H1 (cell line): ENCODE measurements at regions not wholly inside any gene's neighbourhood (a gene's known extent, or its start where the extent isn't known, plus 50 kb on each side); places are given as distances from the start of the nearest gene placed in this dataset.

ENCODE experiments used
- CTCF ChIA-PET: fragments of 300-600 bp; sonication (Branson Sonifier 250); formaldehyde crosslinking; loops from one replicate; lab custom pipeline; 2021; ENCODE audit not compliant: partially characterized antibody; lab: Charles Lee
- POLR2A ChIA-PET: fragments of 300-600 bp; sonication (Branson Sonifier 250); formaldehyde crosslinking; loops from one replicate; lab custom pipeline; 2021; ENCODE audit warnings: inconsistent platforms; ENCODE audit not compliant: partially characterized antibody; lab: Charles Lee
- DNase-seq, 2 experiments: peaks; one replicate each; pipeline versions ENCODE4 v3.0.0 to v3.0.0-alpha.2; 2010 to 2022; ENCODE audit warnings: low spot score in 2 of 2, low read depth in 1 of 2, mixed read lengths in 1 of 2
- FAIRE-seq: peaks from 2 replicates; lab custom pipeline; 2011; peaks lifted over from hg19 to GRCh38; lab: Jason Lieb, UNC
- H2AFZ ChIP-seq: 2 replicates; pipeline ENCODE4 v1.8.1; 2012; ENCODE audit warnings: low read length, inconsistent platforms
- H2AK5ac ChIP-seq: 2 replicates; pipeline ENCODE4 v1.6.1; 2013; ENCODE audit warnings: low read depth, low read length
- H2BK120ac ChIP-seq: replicated peaks from 2 replicates; pipeline ENCODE3; 2013; ENCODE audit warnings: low read depth, low read length, inconsistent platforms
- H2BK12ac ChIP-seq: 2 replicates; pipeline ENCODE4 v1.6.1; 2013; ENCODE audit warnings: low read depth, low read length
- H2BK15ac ChIP-seq: 2 replicates; pipeline ENCODE4 v1.6.1; 2013; ENCODE audit warnings: low read length
- H2BK20ac ChIP-seq: 2 replicates; pipeline ENCODE4 v1.6.1; 2013; ENCODE audit warnings: low read length
- H2BK5ac ChIP-seq: 2 replicates; pipeline ENCODE4 v1.6.1; 2013; ENCODE audit warnings: low read depth, low read length
- H3K14ac ChIP-seq: 2 replicates; pipeline ENCODE4 v1.6.1; 2013; ENCODE audit warnings: inconsistent platforms; ENCODE audit not compliant: insufficient read length
- H3K18ac ChIP-seq: 2 replicates; pipeline ENCODE4 v1.6.1; 2013; ENCODE audit warnings: low read length; ENCODE audit errors: extremely low read depth
- H3K23ac ChIP-seq: 2 replicates; pipeline ENCODE4 v1.6.1; 2013; ENCODE audit warnings: inconsistent platforms; ENCODE audit not compliant: insufficient read length
- H3K23me2 ChIP-seq: 2 replicates; pipeline ENCODE4 v1.6.1; 2013; ENCODE audit warnings: low read depth, low read length
- H3K27ac ChIP-seq: 2 replicates; pipeline ENCODE4 v1.6.1; 2011; ENCODE audit warnings: low read depth, low read length, inconsistent platforms
- H3K27me3 ChIP-seq, 4 experiments: replicated peaks in 1 of 4; 1 replicate in 1 of 4; 2 replicates in 3 of 4; pipeline versions ENCODE4 v1.6.1 to v1.8.1; 2011 to 2013; ENCODE audit warnings: low read length in 3 of 4, mild to moderate bottlenecking in 3 of 4, inconsistent platforms in 2 of 4, mixed read lengths in 2 of 4, moderate library complexity in 1 of 4; ENCODE audit not compliant: control insufficient read depth in 3 of 4, insufficient read depth in 3 of 4; ENCODE audit errors: extremely low read depth in 1 of 4
- H3K36me3 ChIP-seq, 4 experiments: 2 replicates each; pipeline versions ENCODE4 v1.6.1 to v1.8.1; 2011 to 2013; ENCODE audit warnings: mild to moderate bottlenecking in 4 of 4, low read length in 3 of 4, moderate library complexity in 2 of 4, control low read depth in 1 of 4, inconsistent platforms in 1 of 4; ENCODE audit not compliant: insufficient read depth in 4 of 4, control insufficient read depth in 2 of 4
- H3K4ac ChIP-seq: replicated peaks from 2 replicates; pipeline ENCODE3; 2013; ENCODE audit warnings: low read length, low read depth, mixed read lengths, inconsistent platforms; ENCODE audit not compliant: insufficient read length
- H3K4me1 ChIP-seq, 4 experiments: replicated peaks in 1 of 4; 1 replicate in 1 of 4; 2 replicates in 3 of 4; pipeline versions ENCODE4 v1.6.1 to v1.8.1; 2011 to 2013; ENCODE audit warnings: low read length in 3 of 4, inconsistent platforms in 2 of 4, mixed read lengths in 1 of 4; ENCODE audit not compliant: insufficient read depth in 4 of 4, control insufficient read depth in 3 of 4
- H3K4me2 ChIP-seq, 2 experiments: 2 replicates each; pipeline versions ENCODE4 v1.6.1 to v1.8.1; 2011 to 2013; ENCODE audit warnings: low read depth in 2 of 2, low read length in 2 of 2, control low read depth in 1 of 2, inconsistent platforms in 1 of 2, mild to moderate bottlenecking in 1 of 2; ENCODE audit not compliant: insufficient read depth in 1 of 2
- H3K4me3 ChIP-seq, 4 experiments: fragments of 200-600, 300-600 bp in 1 of 4; sonication (generic), shearing (Covaris generic), sonication (Bioruptor Twin) in 1 of 4; 2 replicates each; pipeline versions ENCODE4 v1.5.1 to v1.8.1; 2011 to 2016; ENCODE audit warnings: low read length in 4 of 4, low read depth in 3 of 4, control low read depth in 2 of 4, inconsistent platforms in 2 of 4, mild to moderate bottlenecking in 2 of 4, mixed read lengths in 1 of 4, moderate library complexity in 1 of 4; ENCODE audit not compliant: insufficient read depth in 2 of 4; ENCODE audit errors: extremely low read depth in 1 of 4
- H3K56ac ChIP-seq: replicated peaks from 2 replicates; pipeline ENCODE3; 2013; ENCODE audit warnings: low read depth, mild to moderate bottlenecking, mixed read lengths, low read length, inconsistent platforms; ENCODE audit not compliant: insufficient read length
- H3K79me1 ChIP-seq: 2 replicates; pipeline ENCODE4 v1.6.1; 2013; ENCODE audit warnings: low read depth, low read length, control low read depth
- H3K79me2 ChIP-seq, 2 experiments: 2 replicates each; pipeline versions ENCODE4 v1.6.1 to v1.8.1; 2012 to 2013; ENCODE audit warnings: low read length in 2 of 2, mild to moderate bottlenecking in 2 of 2, inconsistent platforms in 1 of 2; ENCODE audit not compliant: insufficient read depth in 2 of 2, control insufficient read depth in 1 of 2
- H3K9ac ChIP-seq, 4 experiments: replicated peaks in 1 of 4; 1 replicate in 1 of 4; 2 replicates in 3 of 4; pipeline versions ENCODE4 v1.6.1 to v1.8.1; 2011 to 2013; ENCODE audit warnings: low read depth in 3 of 4, low read length in 3 of 4, control low read depth in 2 of 4, mild to moderate bottlenecking in 2 of 4, moderate library complexity in 2 of 4, inconsistent platforms in 1 of 4; ENCODE audit errors: extremely low read depth in 1 of 4
- H3K9me3 ChIP-seq, 2 experiments: 2 replicates each; pipeline versions ENCODE4 v1.6.1 to v1.8.1; 2012 to 2013; ENCODE audit warnings: mild to moderate bottlenecking in 2 of 2, moderate library complexity in 2 of 2, control low read depth in 1 of 2, inconsistent platforms in 1 of 2, low read depth in 1 of 2, low read length in 1 of 2, mixed read lengths in 1 of 2; ENCODE audit not compliant: insufficient read depth in 2 of 2
- H4K20me1 ChIP-seq, 2 experiments: replicated peaks in 1 of 2; 2 replicates each; pipeline versions ENCODE3 to v1.8.1; 2011 to 2013; ENCODE audit warnings: inconsistent platforms in 2 of 2, low read length in 2 of 2, mild to moderate bottlenecking in 1 of 2; ENCODE audit not compliant: insufficient read depth in 2 of 2, control insufficient read depth in 1 of 2
- H4K5ac ChIP-seq: 2 replicates; pipeline ENCODE4 v1.6.1; 2013; ENCODE audit warnings: low read length, low read depth, mixed read lengths, inconsistent platforms; ENCODE audit not compliant: insufficient read length
- H4K8ac ChIP-seq: 2 replicates; pipeline ENCODE4 v1.8.0; 2013; ENCODE audit warnings: mild to moderate bottlenecking, moderate library complexity, low read length, inconsistent platforms; ENCODE audit not compliant: insufficient read depth; ENCODE audit errors: extremely low read depth
- H4K91ac ChIP-seq: replicated peaks from 2 replicates; pipeline ENCODE3; 2013; ENCODE audit warnings: low read length, mixed read lengths, inconsistent platforms; ENCODE audit not compliant: insufficient read length
- BRCA1 ChIP-seq: IDR thresholded peaks from 2 replicates; pipeline ENCODE4 v1.6.1; 2012; ENCODE audit warnings: low read depth, low read length, improper control_type of control experiment
- CREB1 ChIP-seq: IDR thresholded peaks from 2 replicates; pipeline ENCODE4 v1.6.1; 2012; ENCODE audit warnings: inconsistent platforms
- FOSL1 ChIP-seq: IDR thresholded peaks from 2 replicates; pipeline ENCODE4 v1.6.1; 2011; ENCODE audit warnings: mild to moderate bottlenecking, low read depth, low read length, moderate library complexity; ENCODE audit not compliant: insufficient read depth
- GABPA ChIP-seq: IDR thresholded peaks from 2 replicates; pipeline ENCODE4 v1.6.1; 2011; ENCODE audit warnings: mild to moderate bottlenecking, low read length, moderate library complexity, borderline replicate concordance; ENCODE audit not compliant: insufficient read depth
- KDM1A ChIP-seq: fragments of 200-600, 300-600 bp; sonication (generic); IDR thresholded peaks from 2 replicates; pipeline ENCODE4 v1.7.1; 2016; ENCODE audit warnings: mild to moderate bottlenecking, low read length, borderline replicate concordance
- NANOG ChIP-seq: IDR thresholded peaks from 2 replicates; pipeline ENCODE4 v1.6.1; 2011; ENCODE audit warnings: low read length, low read depth, mild to moderate bottlenecking, inconsistent platforms; ENCODE audit not compliant: insufficient read depth, poor library complexity, severe bottlenecking
- RAD21 ChIP-seq, 2 experiments: IDR thresholded peaks in 1 of 2; conservative IDR thresholded peaks in 1 of 2; 2 replicates each; pipeline ENCODE4 v1.6.1; 2011; ENCODE audit warnings: low read depth in 2 of 2, low read length in 2 of 2, improper control_type of control experiment in 1 of 2, inconsistent platforms in 1 of 2, mild to moderate bottlenecking in 1 of 2, moderate library complexity in 1 of 2
- SP2 ChIP-seq: IDR thresholded peaks from 2 replicates; pipeline ENCODE4 v1.6.1; 2012; ENCODE audit warnings: mild to moderate bottlenecking, low read length, inconsistent platforms
- TEAD4 ChIP-seq: IDR thresholded peaks from 2 replicates; pipeline ENCODE4 v1.6.1; 2012; ENCODE audit warnings: low read depth, low read length, inconsistent platforms, mixed read lengths
- ZNF274 ChIP-seq: IDR thresholded peaks from 2 replicates; pipeline ENCODE4 v1.7.0; 2012; ENCODE audit warnings: low read length, borderline replicate concordance; ENCODE audit errors: extremely low read depth
- WGBS, 2 experiments: shearing (Covaris generic) in 1 of 2; methylation state at CpG; one replicate each; pipeline versions ENCODE4 v1.1.6 to v1.1.7; 2013 to 2015; ENCODE audit warnings: low lambda C conversion rate in 2 of 2, mixed read lengths in 2 of 2, inconsistent platforms in 1 of 2, low coverage in 1 of 2, missing lambda C conversion rate in 1 of 2; ENCODE audit not compliant: insufficient replicate concordance in 2 of 2, insufficient coverage in 1 of 2, insufficient read length in 1 of 2; ENCODE audit errors: extremely low coverage in 1 of 2, missing lambda C conversion rate in 1 of 2; 5-methylcytosine and 5-hydroxymethylcytosine counted together

DNA sequence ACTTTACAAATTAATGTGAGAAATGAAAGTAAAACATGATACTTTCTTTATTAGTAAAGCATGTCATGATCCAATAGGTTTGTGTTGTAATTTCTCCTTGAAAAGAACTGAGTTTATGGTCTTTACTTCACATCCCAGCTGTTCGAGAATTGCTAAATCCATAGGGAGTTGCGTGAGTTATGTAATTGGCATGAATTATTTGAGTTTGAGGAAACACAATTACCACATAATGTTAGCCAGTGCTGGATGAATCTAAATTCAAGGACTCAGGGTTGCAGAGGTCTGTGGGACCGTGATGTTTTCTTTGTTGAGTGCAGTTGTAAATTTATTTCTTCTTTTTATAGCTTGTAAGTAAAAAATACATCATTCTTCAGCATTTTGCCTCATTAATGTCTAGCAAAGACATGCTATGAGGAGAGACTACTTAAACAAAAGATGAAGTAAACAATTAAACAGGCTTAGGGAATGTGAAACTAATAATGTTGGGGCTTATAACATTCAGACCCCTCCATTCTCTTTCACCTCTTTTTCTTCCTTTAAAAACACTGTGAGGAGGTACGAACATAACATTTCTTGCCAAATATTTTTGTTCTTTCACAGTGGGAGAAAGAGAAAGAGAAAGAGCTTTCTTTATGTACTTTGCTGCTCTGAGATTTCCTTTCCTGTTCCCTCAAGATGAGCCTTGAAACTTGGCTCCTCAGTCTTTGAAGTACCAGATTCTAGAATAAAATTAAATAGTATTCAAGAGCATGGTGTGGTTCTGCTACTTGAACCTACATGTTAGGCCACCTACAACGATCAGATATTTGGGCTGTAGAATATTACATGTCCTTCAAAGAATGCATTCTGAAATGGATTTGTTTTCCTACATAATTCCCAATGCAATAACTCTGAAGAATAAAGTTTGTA, 159.6 kb upstream of the ANK2 start:
- POLR2A ChIA-PET = no interaction called here
- H3K14ac ChIP-seq = no peak overlapping the region
- no peak overlapping the region for H2BK12ac ChIP-seq
- no peak overlapping the region for H3K27ac ChIP-seq
- H3K4me2 ChIP-seq = no peak overlapping the region
- H2AFZ ChIP-seq = no peak overlapping the region
- 88% methylated on average over 5 of the region's 5 CpGs; no CpG with 5 or more reads in 1 of the 2 experiments for WGBS, 2 experiments
- H3K36me3 ChIP-seq = no peaks in the 10 kb centered on the region
- H4K20me1 ChIP-seq = no peaks in the 10 kb centered on the region
- no peak overlapping the region for H3K4ac ChIP-seq
- no peak overlapping the region for H2BK5ac ChIP-seq
- H3K4me3 ChIP-seq = no peak overlapping the region
- no peak overlapping the region for H3K18ac ChIP-seq
- H4K5ac ChIP-seq = no peak overlapping the region
- H3K79me1 ChIP-seq = no peaks in the 10 kb centered on the region
- CTCF ChIA-PET = interaction anchor here (0.6 to 1.8 kb wide), 8 partner anchors 12 to 285 kb away, joined by 3 to 4 read pairs (median 4); no protein-coding TSS in a partner anchor
- 0 out of 4 replicates have a peak, but pooled peaks cover 0 to 7% of the 10 kb centered on the region in 2 experiments for H3K79me2 ChIP-seq
- DNase-seq (no peak), FAIRE-seq (peak; percentile 36)
- no peak overlapping the region for H4K8ac ChIP-seq
- no peaks in the 10 kb centered on the region for H3K9me3 ChIP-seq
- H3K56ac ChIP-seq = no peak overlapping the region
- no peaks in the 10 kb centered on the region for H3K27me3 ChIP-seq
- no peak for TF ChIP-seq KDM1A
- TF ChIP-seq GABPA = no peak
- no peak for TF ChIP-seq TEAD4
- no peak for TF ChIP-seq RAD21 (IDR thresholded peaks at IDR 0.05 in 1 of 2, conservative IDR thresholded peaks at IDR 0.05 in 1 of 2; ENCODE audit: low read depth in 2 of 2, low read length in 2 of 2)
- no peak for TF ChIP-seq BRCA1
- no peak for TF ChIP-seq NANOG
- TF ChIP-seq SP2 = no peak
- TF ChIP-seq FOSL1 = no peak
- no peak for TF ChIP-seq CREB1
- no peak for TF ChIP-seq ZNF274
- no peak overlapping the region for H3K9ac ChIP-seq
- H2BK15ac ChIP-seq = no peak overlapping the region
- no peak overlapping the region for H2BK120ac ChIP-seq
- H3K23me2 ChIP-seq = no peaks in the 10 kb centered on the region
- peaks cover 0 to 9% (median 1%) of the 10 kb centered on the region in 4 experiments; a peak in 3 of 7 replicates for H3K4me1 ChIP-seq
- no peak overlapping the region for H3K23ac ChIP-seq
- no peak overlapping the region for H4K91ac ChIP-seq
- no peak overlapping the region for H2BK20ac ChIP-seq
- H2AK5ac ChIP-seq = no peak overlapping the region
